HCT116 (cell line): ENCODE measurements at regions not wholly inside any gene's neighbourhood (a gene's known extent, or its start where the extent isn't known, plus 50 kb on each side); places are given as distances from the start of the nearest gene placed in this dataset.

Experiments
- ATAC-seq: fragments of 200-7000 bp; cut with Tn5 transposase; 2 replicates; pipeline ENCODE4 v1.9.1; 2020; ENCODE audit warnings: mild to moderate bottlenecking, moderate library complexity
- BruUV-seq: library from RNA; stranded (reverse); fragments of 400-500 nt; replicated peaks from 2 replicates; lab custom pipeline; 2021; lab: Mats Ljungman, UMichigan
- CTCF ChIA-PET: fragments of 300-600 bp; sonication (Branson Sonifier 250); formaldehyde crosslinking; loops from one replicate; lab custom pipeline; 2021; ENCODE audit warnings: antibody characterized with exemption; lab: Charles Lee
- POLR2A ChIA-PET: fragments of 300-600, 350-600 bp; sonication (Branson Sonifier 250); formaldehyde crosslinking; loops from one replicate; lab custom pipeline; 2021; ENCODE audit warnings: antibody characterized with exemption; lab: Charles Lee
- RAD21 ChIA-PET, 2 experiments: fragments of 300-600 bp; sonication (Branson Sonifier 250); formaldehyde crosslinking; loops; one replicate each; lab custom pipeline; 2023; ENCODE audit warnings: low total read pairs in 2 of 2; ENCODE audit not compliant: uncharacterized antibody in 2 of 2, unreplicated experiment in 2 of 2, low non-redundant PET in 1 of 2; lab: Charles Lee
- DNase-seq: peaks from one replicate; pipeline ENCODE4 v3.0.0-alpha.2; 2010; ENCODE audit warnings: low read depth, low spot score
- H2AFZ ChIP-seq: fragments of 200-600 bp; shearing (Covaris generic), sonication (generic); 2 replicates; pipeline ENCODE4 v1.6.1; 2017; ENCODE audit warnings: low read depth, mixed run types, mixed read lengths, antibody characterized with exemption, low read length; ENCODE audit not compliant: poor library complexity, severe bottlenecking
- H3K27ac ChIP-seq: 2 replicates; pipeline ENCODE4 v1.5.1; 2012; ENCODE audit warnings: low read depth, low read length
- H3K27me3 ChIP-seq: fragments of 200-600 bp; sonication (generic); 2 replicates; pipeline ENCODE4 v1.6.1; 2016; ENCODE audit warnings: mixed run types, low read length, mixed read lengths; ENCODE audit not compliant: insufficient read depth
- H3K36me3 ChIP-seq, 2 experiments: fragments of 200-500 bp in 1 of 2; fragments of 200-600 bp in 1 of 2; sonication (Bioruptor generic) in 1 of 2; sonication (generic) in 1 of 2; 2 replicates each; pipeline versions ENCODE4 v1.5.1 to v1.6.1; 2014 to 2016; ENCODE audit warnings: low read length in 2 of 2, inconsistent platforms in 1 of 2, mixed read lengths in 1 of 2, mixed run types in 1 of 2; ENCODE audit not compliant: insufficient read depth in 2 of 2, control insufficient read depth in 1 of 2
- H3K4me1 ChIP-seq, 2 experiments: fragments of 200-600 bp in 1 of 2; sonication (generic) in 1 of 2; 2 replicates each; pipeline versions ENCODE4 v1.5.1 to v1.6.1; 2012 to 2017; ENCODE audit warnings: low read length in 2 of 2, inconsistent platforms in 1 of 2, mild to moderate bottlenecking in 1 of 2, mixed read lengths in 1 of 2, mixed run types in 1 of 2, moderate library complexity in 1 of 2; ENCODE audit not compliant: insufficient read depth in 2 of 2, control insufficient read depth in 1 of 2
- H3K4me2 ChIP-seq: fragments of 200-600 bp; sonication (generic); 2 replicates; pipeline ENCODE4 v1.6.1; 2017; ENCODE audit warnings: mixed run types, low read length, mixed read lengths
- H3K4me3 ChIP-seq, 2 experiments: fragments of 200-600 bp in 1 of 2; sonication (generic) in 1 of 2; replicated peaks in 1 of 2; 2 replicates each; pipeline ENCODE4 v1.5.1; 2011 to 2016; ENCODE audit warnings: low read length in 2 of 2, control low read depth in 1 of 2, low read depth in 1 of 2, mild to moderate bottlenecking in 1 of 2, mixed read lengths in 1 of 2, mixed run types in 1 of 2
- H3K79me2 ChIP-seq: fragments of 200-600 bp; sonication (generic); 2 replicates; pipeline ENCODE4 v1.6.1; 2017; ENCODE audit warnings: mild to moderate bottlenecking, mixed run types, low read length, moderate library complexity, mixed read lengths; ENCODE audit not compliant: insufficient read depth
- H3K9ac ChIP-seq: fragments of 200-600 bp; sonication (generic); 2 replicates; pipeline ENCODE4 v1.6.1; 2016; ENCODE audit warnings: low read length, mixed read lengths
- H3K9me2 ChIP-seq: fragments of 200-600 bp; sonication (generic), shearing (Covaris generic); 2 replicates; pipeline ENCODE4 v1.6.1; 2017; ENCODE audit warnings: mixed run types, mild to moderate bottlenecking, moderate library complexity; ENCODE audit not compliant: insufficient read depth
- H3K9me3 ChIP-seq, 2 experiments: fragments of 200-500 bp in 1 of 2; fragments of 200-600 bp in 1 of 2; sonication (Bioruptor generic) in 1 of 2; sonication (generic) in 1 of 2; 2 replicates each; pipeline ENCODE4 v1.6.1; 2014 to 2017; ENCODE audit warnings: low read length in 2 of 2, mixed read lengths in 2 of 2, inconsistent platforms in 1 of 2, low read depth in 1 of 2, mild to moderate bottlenecking in 1 of 2, mixed run types in 1 of 2, moderate library complexity in 1 of 2; ENCODE audit not compliant: control insufficient read depth in 1 of 2, insufficient read depth in 1 of 2
- H4K20me1 ChIP-seq: fragments of 200-600 bp; sonication (generic), shearing (Covaris generic); 2 replicates; pipeline ENCODE4 v1.6.1; 2017; ENCODE audit warnings: mixed run types, mild to moderate bottlenecking, moderate library complexity; ENCODE audit not compliant: insufficient read depth
- ATF3 ChIP-seq: IDR thresholded peaks from 2 replicates; pipeline ENCODE4 v1.6.1; 2012
- CBX3 ChIP-seq: IDR thresholded peaks from 2 replicates; pipeline ENCODE4 v1.6.1; 2012; ENCODE audit warnings: low read depth
- MAX ChIP-seq: IDR thresholded peaks from 2 replicates; pipeline ENCODE4 v1.6.1; 2012
- SIN3A ChIP-seq: IDR thresholded peaks from 2 replicates; pipeline ENCODE4 v1.6.1; 2012; ENCODE audit warnings: low read depth
- intact Hi-C: fragments of 100-400 bp; cut with micrococcal nuclease; formaldehyde crosslinking; loops from 2 replicates; pipeline ENCODE4 v1.10.0; 2022

GRCh38 chr9:114733816-114734215, 51.8 kb upstream of the TEX48 start (continued):
- TF ChIP-seq ATF3 (no peak), CBX3 (no peak)

GRCh38 chr9:114732823-114733222, 50.8 kb upstream of the TEX48 start:
- Histone ChIP-seq H3K4me2 (peak overlapping the region; percentile 30; the same call in 1 of the 2 replicates), H3K79me2 (no peaks in the 10 kb centered on the region), H3K9me3 (no peaks in the 10 kb centered on the region), H3K27ac (no peak overlapping the region), H3K4me3 (no peak overlapping the region), H3K9me2 (no peaks in the 10 kb centered on the region), H2AFZ (peak overlapping the region; percentile 62), H3K9ac (no peak overlapping the region), H4K20me1 (no peaks in the 10 kb centered on the region), H3K36me3 (no peaks in the 10 kb centered on the region), H3K4me1 (peaks cover 4 to 12% of the 10 kb centered on the region in 2 experiments; a peak in 3 of 4 replicates), H3K27me3 (0 out of 2 replicates have a peak, but pooled peaks cover 5% of the 10 kb centered on the region)
- POLR2A ChIA-PET, result no interaction called here
- RAD21 ChIA-PET, result no interaction called here
- CTCF ChIA-PET, result interaction anchor here (1.1 to 3.2 kb wide), 3 partner anchors 51 to 327 kb away, joined by 3 to 14 read pairs (median 4); partner anchors contain the start of gene TEX48
- intact Hi-C loops, result no loop called here
- TF ChIP-seq SIN3A, result no peak
- no peak for TF ChIP-seq MAX
- DNase-seq, result no peak
- no TSS peak for BruUV-seq
- ATAC-seq, result no peak; the same call in 1 of the 2 replicates
